K562 (cell line): ENCODE measurements at regions not wholly inside any gene's neighbourhood (a gene's known extent, or its start where the extent isn't known, plus 50 kb on each side); places are given as distances from the start of the nearest gene placed in this dataset.

Source experiments
- ARID3A ChIP-seq: IDR thresholded peaks from 2 replicates; pipeline ENCODE4 v1.6.1; 2012; ENCODE audit warnings: low read depth, low read length, improper control_type of control experiment, borderline replicate concordance
- ELF4 ChIP-seq: fragments of 450-650 bp; formaldehyde crosslinking; IDR thresholded peaks from 2 replicates; pipeline ENCODE4 v1.4.0; 2022; ENCODE audit warnings: missing genetic modification characterization
- ERF ChIP-seq: fragments of 450-650 bp; formaldehyde crosslinking; IDR thresholded peaks from 2 replicates; pipeline ENCODE4 v1.4.0; 2020; ENCODE audit warnings: mild to moderate bottlenecking, mixed read lengths
- HNRNPLL ChIP-seq: fragments of 200-400 bp; formaldehyde crosslinking; IDR thresholded peaks from 2 replicates; pipeline ENCODE4 v1.6.1; 2017; ENCODE audit warnings: low read length, low read depth, mild to moderate bottlenecking; ENCODE audit not compliant: poor library complexity, severe bottlenecking
- KDM5B ChIP-seq: fragments of 200-600 bp; sonication (generic); IDR thresholded peaks from 2 replicates; pipeline ENCODE4 v1.6.1; 2012; ENCODE audit warnings: low read depth, mild to moderate bottlenecking, moderate library complexity, low read length, control low read depth, inconsistent platforms; ENCODE audit not compliant: insufficient replicate concordance
- MIER1 ChIP-seq: fragments of 450-650 bp; IDR thresholded peaks from 2 replicates; pipeline ENCODE4 v1.6.1; 2016; ENCODE audit warnings: antibody characterized with exemption, mild to moderate bottlenecking, low read depth
- POU5F1 ChIP-seq: fragments of 150-350 bp; IDR thresholded peaks from 2 replicates; pipeline ENCODE4 v1.6.1; 2014; ENCODE audit warnings: borderline replicate concordance, low read length, low read depth, mild to moderate bottlenecking; ENCODE audit not compliant: partially characterized antibody
- SUPT5H ChIP-seq: fragments of 450-650 bp; IDR thresholded peaks from 2 replicates; pipeline ENCODE4 v1.6.1; 2016
- ZNF436 ChIP-seq: fragments of 250-450, 450-650 bp; sonication (Bioruptor Pico); formaldehyde crosslinking; IDR thresholded peaks from 2 replicates; pipeline ENCODE4 v1.7.0; 2020; ENCODE audit warnings: mild to moderate bottlenecking
- ZNF609 ChIP-seq: sonication (generic); formaldehyde crosslinking; IDR thresholded peaks from 2 replicates; pipeline ENCODE4 v1.8.1; 2023; ENCODE audit warnings: missing genetic modification reagents, mild to moderate bottlenecking, borderline replicate concordance
- TF ChIP-seq, protein P1 (sequence below): fragments of 250-450 bp; sonication (Bioruptor Pico); IDR thresholded peaks from 2 replicates; pipeline ENCODE4 v1.5.0; 2020; ENCODE audit warnings: mild to moderate bottlenecking
- TF ChIP-seq, protein P2 (sequence below): sonication (generic); formaldehyde crosslinking; IDR thresholded peaks from 2 replicates; pipeline ENCODE4 v1.8.0; 2022; ENCODE audit warnings: missing genetic modification reagents, mild to moderate bottlenecking, borderline replicate concordance
- TF ChIP-seq, protein P3 (sequence below): fragments of 250-450 bp; sonication (Bioruptor Pico); IDR thresholded peaks from 2 replicates; pipeline ENCODE4 v1.8.0; 2021; ENCODE audit warnings: borderline replicate concordance, mild to moderate bottlenecking, moderate library complexity; ENCODE audit not compliant: poor library complexity, severe bottlenecking
- TF ChIP-seq, protein P4 (sequence below): fragments of 450-650 bp; formaldehyde crosslinking; conservative IDR thresholded peaks from 2 replicates; pipeline ENCODE4 v1.4.0; 2022; ENCODE audit warnings: mild to moderate bottlenecking, missing genetic modification characterization

GRCh38 chr6:152874846-152875568 is 107.8 kb downstream of the FBXO5 start (continued):
- TF ChIP-seq ARID3A (peak; percentile 42; the same call in 1 of the 2 replicates), ELF4 (CRISPR knock-in tag) (no peak), MIER1 (no peak), ERF (CRISPR knock-in tag) (no peak), ZNF436 (CRISPR knock-in tag) (no peak), ZNF609 (no peak), KDM5B (no peak), HNRNPLL (no peak), SUPT5H (no peak), POU5F1 (no peak)
- TF ChIP-seq, protein P1, sequence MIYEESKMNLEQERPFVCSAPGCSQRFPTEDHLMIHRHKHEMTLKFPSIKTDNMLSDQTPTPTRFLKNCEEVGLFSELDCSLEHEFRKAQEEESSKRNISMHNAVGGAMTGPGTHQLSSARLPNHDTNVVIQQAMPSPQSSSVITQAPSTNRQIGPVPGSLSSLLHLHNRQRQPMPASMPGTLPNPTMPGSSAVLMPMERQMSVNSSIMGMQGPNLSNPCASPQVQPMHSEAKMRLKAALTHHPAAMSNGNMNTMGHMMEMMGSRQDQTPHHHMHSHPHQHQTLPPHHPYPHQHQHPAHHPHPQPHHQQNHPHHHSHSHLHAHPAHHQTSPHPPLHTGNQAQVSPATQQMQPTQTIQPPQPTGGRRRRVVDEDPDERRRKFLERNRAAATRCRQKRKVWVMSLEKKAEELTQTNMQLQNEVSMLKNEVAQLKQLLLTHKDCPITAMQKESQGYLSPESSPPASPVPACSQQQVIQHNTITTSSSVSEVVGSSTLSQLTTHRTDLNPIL (CRISPR knock-in tag): no peak
- TF ChIP-seq, protein P2, sequence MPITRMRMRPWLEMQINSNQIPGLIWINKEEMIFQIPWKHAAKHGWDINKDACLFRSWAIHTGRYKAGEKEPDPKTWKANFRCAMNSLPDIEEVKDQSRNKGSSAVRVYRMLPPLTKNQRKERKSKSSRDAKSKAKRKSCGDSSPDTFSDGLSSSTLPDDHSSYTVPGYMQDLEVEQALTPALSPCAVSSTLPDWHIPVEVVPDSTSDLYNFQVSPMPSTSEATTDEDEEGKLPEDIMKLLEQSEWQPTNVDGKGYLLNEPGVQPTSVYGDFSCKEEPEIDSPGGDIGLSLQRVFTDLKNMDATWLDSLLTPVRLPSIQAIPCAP (CRISPR knock-in tag): no peak
- TF ChIP-seq, protein P3, sequence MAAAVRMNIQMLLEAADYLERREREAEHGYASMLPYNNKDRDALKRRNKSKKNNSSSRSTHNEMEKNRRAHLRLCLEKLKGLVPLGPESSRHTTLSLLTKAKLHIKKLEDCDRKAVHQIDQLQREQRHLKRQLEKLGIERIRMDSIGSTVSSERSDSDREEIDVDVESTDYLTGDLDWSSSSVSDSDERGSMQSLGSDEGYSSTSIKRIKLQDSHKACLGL: no peak
- TF ChIP-seq, protein P4, sequence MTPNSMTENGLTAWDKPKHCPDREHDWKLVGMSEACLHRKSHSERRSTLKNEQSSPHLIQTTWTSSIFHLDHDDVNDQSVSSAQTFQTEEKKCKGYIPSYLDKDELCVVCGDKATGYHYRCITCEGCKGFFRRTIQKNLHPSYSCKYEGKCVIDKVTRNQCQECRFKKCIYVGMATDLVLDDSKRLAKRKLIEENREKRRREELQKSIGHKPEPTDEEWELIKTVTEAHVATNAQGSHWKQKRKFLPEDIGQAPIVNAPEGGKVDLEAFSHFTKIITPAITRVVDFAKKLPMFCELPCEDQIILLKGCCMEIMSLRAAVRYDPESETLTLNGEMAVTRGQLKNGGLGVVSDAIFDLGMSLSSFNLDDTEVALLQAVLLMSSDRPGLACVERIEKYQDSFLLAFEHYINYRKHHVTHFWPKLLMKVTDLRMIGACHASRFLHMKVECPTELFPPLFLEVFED: no peak
